H1 (cell line): ENCODE measurements at regions not wholly inside any gene's neighbourhood (a gene's known extent, or its start where the extent isn't known, plus 50 kb on each side); places are given as distances from the start of the nearest gene placed in this dataset.

Source experiments
- CHD7 ChIP-seq: fragments of 300-600 bp; sonication (generic); IDR thresholded peaks from 2 replicates; pipeline ENCODE4 v1.7.1; 2012; ENCODE audit warnings: low read length, moderate library complexity, mild to moderate bottlenecking, inconsistent platforms; ENCODE audit not compliant: insufficient replicate concordance

- no peak for TF ChIP-seq CHD7
These were observed 137.1 kb upstream of the TARS1 start (continued) for GRCh38 chr5:33303579-33304095.
